GM12878 (cell line): ENCODE measurements at regions not wholly inside any gene's neighbourhood (a gene's known extent, or its start where the extent isn't known, plus 50 kb on each side); places are given as distances from the start of the nearest gene placed in this dataset.

Experiments
- ATF7 ChIP-seq: fragments of 450-650 bp; IDR thresholded peaks from 2 replicates; pipeline ENCODE4 v1.6.1; 2016; ENCODE audit warnings: low read depth, mild to moderate bottlenecking
- BMI1 ChIP-seq: fragments of 450-650 bp; IDR thresholded peaks from 2 replicates; pipeline ENCODE4 v1.6.1; 2016; ENCODE audit warnings: mild to moderate bottlenecking, moderate library complexity, borderline replicate concordance
- EGR1 ChIP-seq, 2 experiments: IDR thresholded peaks; 1 replicate in 1 of 2; 2 replicates in 1 of 2; pipeline ENCODE4 v1.6.1; 2011 to 2012; ENCODE audit warnings: low read depth in 2 of 2, low read length in 2 of 2, borderline replicate concordance in 1 of 2, mild to moderate bottlenecking in 1 of 2, moderate library complexity in 1 of 2
- POLR2A ChIP-seq: IDR thresholded peaks from 2 replicates; pipeline ENCODE4 v1.6.1; 2011; ENCODE audit warnings: low read depth, mild to moderate bottlenecking, low read length
- POLR2AphosphoS5 ChIP-seq: IDR thresholded peaks from 2 replicates; pipeline ENCODE4 v1.6.1; 2011; ENCODE audit warnings: mild to moderate bottlenecking, low read length, inconsistent platforms
- RAD21 ChIP-seq: IDR thresholded peaks from 2 replicates; pipeline ENCODE4 v1.6.1; 2011; ENCODE audit warnings: mild to moderate bottlenecking, low read depth, low read length, moderate library complexity; ENCODE audit not compliant: insufficient read depth
- ZZZ3 ChIP-seq: IDR thresholded peaks from 2 replicates; pipeline ENCODE4 v1.6.1; 2011; ENCODE audit warnings: low read depth; ENCODE audit not compliant: control insufficient read depth, insufficient read length
- TF ChIP-seq, protein P1 (sequence below), 3 experiments: IDR thresholded peaks in 2 of 3; conservative IDR thresholded peaks in 1 of 3; 2 replicates each; pipeline ENCODE4 v1.5.1; 2011; ENCODE audit warnings: low read depth in 3 of 3, low read length in 3 of 3, mild to moderate bottlenecking in 3 of 3, control low read depth in 2 of 3, moderate library complexity in 2 of 3, inconsistent platforms in 1 of 3, mixed read lengths in 1 of 3; ENCODE audit not compliant: control insufficient read depth in 2 of 3, insufficient read depth in 1 of 3; ENCODE audit errors: extremely low read depth in 1 of 3

DNA sequence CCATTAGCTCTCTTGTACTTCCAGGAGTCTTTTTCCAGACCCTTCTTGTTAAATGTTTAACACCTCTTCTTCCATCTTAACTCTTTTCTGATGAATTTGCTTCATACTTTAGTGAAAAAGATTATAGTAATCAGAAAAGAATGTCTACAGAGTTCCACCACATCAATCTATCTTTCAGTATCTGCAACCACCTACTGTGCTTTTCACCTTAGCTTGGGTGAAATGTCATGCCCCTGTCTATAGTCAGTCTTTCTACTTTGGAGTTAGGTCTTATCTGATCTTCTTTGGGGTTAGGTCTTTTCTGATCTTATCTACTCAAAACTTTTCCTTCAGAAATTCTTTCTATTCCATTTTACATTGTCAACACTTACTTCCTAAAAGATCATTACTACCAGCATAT is 1310.2 kb downstream of the PCDH7 start:
- TF ChIP-seq, protein P1, sequence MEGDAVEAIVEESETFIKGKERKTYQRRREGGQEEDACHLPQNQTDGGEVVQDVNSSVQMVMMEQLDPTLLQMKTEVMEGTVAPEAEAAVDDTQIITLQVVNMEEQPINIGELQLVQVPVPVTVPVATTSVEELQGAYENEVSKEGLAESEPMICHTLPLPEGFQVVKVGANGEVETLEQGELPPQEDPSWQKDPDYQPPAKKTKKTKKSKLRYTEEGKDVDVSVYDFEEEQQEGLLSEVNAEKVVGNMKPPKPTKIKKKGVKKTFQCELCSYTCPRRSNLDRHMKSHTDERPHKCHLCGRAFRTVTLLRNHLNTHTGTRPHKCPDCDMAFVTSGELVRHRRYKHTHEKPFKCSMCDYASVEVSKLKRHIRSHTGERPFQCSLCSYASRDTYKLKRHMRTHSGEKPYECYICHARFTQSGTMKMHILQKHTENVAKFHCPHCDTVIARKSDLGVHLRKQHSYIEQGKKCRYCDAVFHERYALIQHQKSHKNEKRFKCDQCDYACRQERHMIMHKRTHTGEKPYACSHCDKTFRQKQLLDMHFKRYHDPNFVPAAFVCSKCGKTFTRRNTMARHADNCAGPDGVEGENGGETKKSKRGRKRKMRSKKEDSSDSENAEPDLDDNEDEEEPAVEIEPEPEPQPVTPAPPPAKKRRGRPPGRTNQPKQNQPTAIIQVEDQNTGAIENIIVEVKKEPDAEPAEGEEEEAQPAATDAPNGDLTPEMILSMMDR (IDR thresholded peaks at IDR 0.05 in 2 of 3, conservative IDR thresholded peaks at IDR 0.05 in 1 of 3; ENCODE audit: control insufficient read depth in 2 of 3, extremely low read depth in 1 of 3, insufficient read depth in 1 of 3, low read depth in 3 of 3, low read length in 3 of 3) = no peak
- TF ChIP-seq ZZZ3 (no peak), EGR1 (IDR thresholded peaks at IDR 0.05; ENCODE audit: borderline replicate concordance in 1 of 2, low read depth in 2 of 2, low read length in 2 of 2) (no peak), RAD21 (no peak), ATF7 (no peak), POLR2A (no peak), POLR2AphosphoS5 (no peak), BMI1 (no peak)
